GM21619 (cell line): ENCODE measurements at regions not wholly inside any gene's neighbourhood (a gene's known extent, or its start where the extent isn't known, plus 50 kb on each side); places are given as distances from the start of the nearest gene placed in this dataset.
"Not testable (repeated sequence)": the region's sequence is repeated elsewhere in the genome, so short reads cannot be mapped to it uniquely, and the experiment has no call there.

Experiments used
- ATAC-seq: cut with Tn5 transposase; IDR thresholded peaks from one replicate; pipeline ENCODE4 v1.9.1; 2021; ENCODE audit not compliant: unreplicated experiment

- ATAC-seq: no peak
Observed at GRCh38 chr5:122665051-122665450, 109.8 kb upstream of the SNX2 start.

- no peak for ATAC-seq
Observed at GRCh38 chr5:122668552-122668951, 106.3 kb upstream of the SNX2 start.

DNA sequence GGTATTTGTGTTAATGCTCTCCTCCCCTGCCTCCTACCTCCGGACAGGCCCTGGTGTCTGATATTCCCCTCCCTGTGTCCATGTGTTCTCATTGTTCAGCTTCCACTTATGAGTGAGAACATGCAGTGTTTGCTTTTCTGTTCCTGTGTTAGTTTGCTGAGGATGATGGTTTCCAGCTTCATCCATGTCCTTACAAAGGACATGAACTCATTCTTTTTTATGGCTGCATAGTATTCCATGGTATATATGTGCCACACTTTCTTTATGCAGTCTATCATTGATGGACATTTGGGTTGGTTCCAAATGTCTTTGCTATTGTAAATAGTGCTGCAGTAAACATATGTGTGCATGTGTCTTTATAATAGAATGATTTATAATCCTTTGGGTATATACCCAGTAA, 105.2 kb upstream of the SNX2 start:
- ATAC-seq: not testable (repeated sequence)

DNA sequence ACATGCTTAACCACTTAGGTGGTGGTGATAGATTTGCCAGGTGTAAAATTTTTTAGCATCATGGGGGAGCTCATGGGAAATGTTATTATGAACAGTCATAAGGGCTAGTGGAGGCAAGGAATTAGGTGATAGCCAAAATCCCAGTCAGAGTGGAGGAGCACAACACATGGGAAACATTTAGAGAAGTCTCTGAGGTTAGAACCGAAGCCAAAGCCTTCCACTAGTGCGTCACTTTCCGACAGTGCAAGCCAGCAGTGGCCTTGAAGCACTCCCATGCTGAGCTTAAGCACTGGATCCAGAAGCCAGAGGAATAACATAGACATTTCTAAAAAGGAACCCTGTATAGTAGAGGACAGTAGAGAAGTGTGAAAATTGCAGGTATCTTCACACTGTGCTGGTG, 101.5 kb upstream of the SNX2 start:
- no peak for ATAC-seq

DNA sequence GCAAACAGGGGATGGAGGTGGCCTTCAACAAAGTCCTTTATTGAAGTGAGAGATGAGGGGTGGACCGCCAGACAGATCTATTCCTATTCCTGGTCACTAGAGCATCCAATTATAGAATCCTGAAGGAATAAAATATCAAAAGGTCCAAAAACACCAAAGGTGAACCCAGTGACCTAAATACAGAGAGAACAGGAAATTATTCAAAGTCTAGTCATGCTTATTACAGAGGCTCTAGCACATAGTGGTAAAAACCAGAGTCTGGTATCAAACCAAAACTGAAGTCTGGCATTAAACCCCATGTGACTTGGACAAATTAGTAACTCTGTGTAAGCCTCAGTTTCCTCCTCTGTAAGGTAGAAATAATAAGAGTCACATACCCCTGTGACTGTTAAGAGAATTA, 100.5 kb upstream of the SNX2 start:
- no peak for ATAC-seq

- ATAC-seq: no peak
Observed at GRCh38 chr5:122680623-122681350, 94.1 kb upstream of the SNX2 start.

DNA sequence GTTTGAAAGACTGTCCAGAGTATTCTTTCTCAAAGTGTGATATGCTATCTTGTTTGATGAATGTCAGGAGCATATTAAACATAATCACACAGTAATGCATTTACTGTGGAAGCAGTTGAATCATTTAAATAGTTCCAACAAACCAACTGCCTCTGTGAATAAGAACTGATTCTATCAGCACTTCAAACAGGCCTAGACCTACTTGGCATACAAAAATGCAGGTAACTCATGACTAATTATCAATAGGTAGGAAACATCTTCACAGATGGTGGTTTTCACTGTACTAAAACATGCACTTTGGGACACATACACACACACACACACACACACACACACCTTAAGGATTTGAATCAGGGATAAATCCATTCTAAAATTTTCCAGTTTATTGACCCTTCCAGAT, 91.2 kb upstream of the SNX2 start:
- no peak for ATAC-seq

GRCh38 chr5:122690266-122690665, 84.6 kb upstream of the SNX2 start:
- ATAC-seq: no peak

DNA sequence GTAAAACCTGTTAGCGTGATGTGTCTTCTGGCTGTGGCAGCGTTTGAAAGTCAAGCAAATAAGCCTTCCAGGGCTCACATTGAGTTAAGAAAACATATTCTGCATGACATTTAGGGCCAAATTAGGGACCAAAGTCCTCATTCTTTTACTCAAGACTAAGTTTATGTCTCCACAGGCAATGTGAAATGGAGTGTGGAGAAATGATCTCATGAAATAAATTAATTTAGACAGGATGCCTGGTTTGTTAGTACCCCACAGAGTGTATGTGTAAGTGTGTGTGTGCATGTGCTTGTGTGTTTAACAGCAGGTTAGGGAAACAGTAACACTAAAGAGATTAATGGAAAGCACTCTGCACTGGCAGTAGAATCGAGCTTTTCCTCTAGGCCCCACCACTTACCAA, 82.9 kb upstream of the SNX2 start:
- ATAC-seq: no peak

DNA sequence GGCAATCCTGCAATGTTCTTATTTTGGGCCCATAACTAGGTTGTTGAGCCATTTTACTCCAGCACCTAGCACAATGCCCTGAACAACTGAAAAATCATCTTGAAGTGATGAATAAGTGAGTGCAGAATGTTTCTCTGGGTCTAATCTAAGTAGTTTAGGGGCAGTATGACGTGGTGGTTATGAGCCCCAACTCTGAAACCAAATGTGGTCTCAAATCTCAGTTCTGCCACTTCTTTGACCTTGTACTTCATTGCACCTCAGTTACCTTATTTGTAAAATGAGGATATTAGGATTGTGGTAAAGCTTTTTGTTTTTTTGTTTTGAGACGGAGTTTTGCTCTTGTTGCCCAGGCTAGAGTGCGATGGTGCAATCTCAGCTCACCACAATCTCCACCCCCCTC, 80.9 kb upstream of the SNX2 start:
- ATAC-seq: no peak

DNA sequence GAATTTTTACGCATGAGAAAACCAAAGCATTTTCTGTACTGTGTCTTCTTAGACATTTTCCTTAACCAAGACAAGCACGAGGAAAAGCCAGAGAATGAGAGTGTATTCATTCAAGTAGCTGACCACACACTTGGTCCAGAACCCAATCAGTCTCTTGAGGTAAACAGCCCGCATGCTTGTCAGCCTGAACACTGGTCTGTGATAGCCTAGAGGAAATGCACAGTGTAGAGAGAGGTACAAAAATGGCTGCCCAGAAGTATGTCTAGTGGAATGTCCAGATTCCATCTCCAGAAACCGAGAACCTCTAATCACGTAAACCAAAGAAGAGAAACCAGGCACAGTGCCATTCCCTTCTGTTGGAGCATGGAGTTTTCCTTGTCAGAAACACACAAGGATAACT, 80.0 kb upstream of the SNX2 start:
- ATAC-seq: no peak

- ATAC-seq: not testable (repeated sequence)
Observed at GRCh38 chr5:122696735-122697134, 78.1 kb upstream of the SNX2 start.

GRCh38 chr5:122697191-122697590, 77.7 kb upstream of the SNX2 start:
- ATAC-seq: no peak

GRCh38 chr5:122699201-122699600, 75.7 kb upstream of the SNX2 start:
- no peak for ATAC-seq

DNA sequence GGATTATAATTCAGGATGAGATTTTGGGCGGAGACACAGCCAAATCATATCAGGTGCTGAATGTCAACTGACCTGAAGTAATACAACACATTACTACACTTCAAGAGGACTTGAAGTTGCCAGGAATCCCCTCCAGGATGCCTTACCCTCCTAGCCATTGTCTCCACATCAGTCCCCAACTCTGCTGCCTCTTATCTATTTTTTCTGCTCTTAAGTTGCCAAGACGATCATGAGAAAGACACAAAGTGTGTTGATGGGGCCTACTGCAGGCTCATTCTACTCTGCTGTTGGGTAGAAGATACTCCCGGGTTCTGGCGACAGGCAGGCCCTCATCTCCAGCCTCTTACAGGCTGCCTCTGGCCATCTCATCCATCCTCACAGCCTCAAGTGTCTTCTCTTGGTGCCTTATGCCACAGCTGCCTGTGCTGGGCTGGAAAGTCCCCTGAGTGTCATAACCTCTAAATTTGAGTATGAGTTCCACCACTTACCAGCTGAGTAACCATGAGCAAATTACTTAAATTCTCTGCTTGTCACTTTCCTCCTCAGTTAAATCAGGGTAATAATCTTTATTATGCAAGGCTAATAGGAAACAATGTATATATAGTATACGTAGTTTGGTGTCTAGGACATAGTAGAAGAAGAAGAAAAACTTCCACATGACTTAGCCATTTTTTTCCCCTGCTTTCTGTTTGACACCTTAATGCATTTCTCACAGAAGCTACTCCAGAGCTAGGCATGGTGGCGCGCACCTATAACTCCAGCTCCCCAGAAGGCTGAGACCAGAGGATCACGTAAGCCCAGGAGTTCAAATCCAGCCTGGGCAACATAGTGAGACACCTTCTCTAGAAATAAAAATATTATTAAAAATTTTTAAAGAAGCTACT, 73.0 kb upstream of the SNX2 start:
- ATAC-seq: peak; percentile 98

- ATAC-seq: peak; percentile 27
Observed at GRCh38 chr5:122702524-122702875, 72.4 kb upstream of the SNX2 start.

- no peak for ATAC-seq
Observed at GRCh38 chr5:122703203-122703602, 71.7 kb upstream of the SNX2 start.

DNA sequence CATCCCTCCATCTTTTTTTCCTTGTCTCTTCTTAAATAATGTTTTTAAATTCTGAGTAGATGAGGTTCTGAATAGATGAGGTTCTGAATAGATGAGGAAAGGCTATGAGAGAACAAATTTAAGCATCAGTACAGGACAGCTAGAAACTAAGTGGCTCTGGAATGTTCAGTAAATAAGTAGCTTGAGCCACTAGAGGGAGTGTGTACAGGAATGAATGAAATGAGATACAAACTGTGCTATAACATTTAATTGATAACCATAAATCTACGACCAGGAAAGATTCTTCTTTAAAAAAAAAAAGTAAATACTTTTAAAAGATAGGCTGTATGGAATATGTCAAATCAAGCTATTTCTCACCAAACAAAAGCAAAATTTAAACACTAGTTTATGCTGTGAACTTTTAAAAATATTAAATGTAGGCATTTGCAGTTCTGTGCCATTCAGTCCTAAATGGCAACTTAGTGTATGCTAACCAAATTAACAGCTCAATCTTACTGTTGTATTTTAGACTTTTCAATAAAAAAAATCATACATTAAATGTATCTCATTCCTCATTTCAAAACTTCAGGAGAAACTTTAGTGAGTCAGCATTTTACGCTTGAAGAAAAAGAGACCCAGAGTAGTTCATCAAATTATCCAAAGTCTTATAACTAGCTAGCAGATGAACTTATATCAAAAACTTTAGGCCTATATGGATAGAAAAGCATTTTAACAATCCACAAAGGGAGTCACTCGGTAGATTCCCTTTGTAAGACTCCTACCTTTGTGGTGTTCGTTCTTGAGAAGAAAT, 70.4 kb upstream of the SNX2 start:
- no peak for ATAC-seq

DNA sequence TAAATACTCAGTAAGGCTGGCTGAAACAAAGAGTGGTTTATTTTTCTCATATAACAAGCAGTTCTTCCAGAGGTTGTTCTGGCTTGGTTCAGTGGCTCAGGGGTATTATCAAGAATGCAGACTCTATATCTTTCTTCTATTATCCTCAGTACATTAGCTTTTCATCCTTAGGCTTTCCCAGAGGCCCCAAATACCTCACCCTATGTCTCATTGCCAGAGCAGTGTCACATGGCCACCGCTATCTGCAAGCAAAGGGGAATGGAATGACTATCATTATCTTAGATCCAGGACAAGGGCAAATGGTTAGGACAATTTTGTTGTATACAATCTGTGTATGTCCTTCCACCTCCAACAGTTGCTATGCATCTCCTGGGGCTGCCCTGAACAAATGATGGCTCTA, 69.0 kb upstream of the SNX2 start:
- ATAC-seq: no peak

DNA sequence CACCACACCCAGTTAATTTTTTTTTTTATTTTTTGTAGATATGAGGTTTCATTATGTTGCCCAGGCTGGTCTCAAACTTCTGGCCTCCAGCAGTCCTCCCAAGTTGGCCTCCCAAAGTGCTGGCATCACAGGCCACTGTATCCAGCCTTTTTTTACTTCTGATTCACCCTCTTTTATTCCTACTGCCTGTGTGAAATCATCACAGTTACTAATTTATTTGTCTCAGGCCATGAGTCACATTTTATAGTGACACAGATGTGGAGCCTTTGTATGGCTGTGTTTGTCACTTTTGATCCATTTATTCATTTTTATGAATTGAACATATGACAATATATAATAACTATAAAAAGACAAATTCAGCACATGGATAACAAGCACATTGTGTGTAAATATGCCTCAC, 67.1 kb upstream of the SNX2 start:
- ATAC-seq: no peak

GRCh38 chr5:122713041-122713440, 61.8 kb upstream of the SNX2 start:
- ATAC-seq: no peak

DNA sequence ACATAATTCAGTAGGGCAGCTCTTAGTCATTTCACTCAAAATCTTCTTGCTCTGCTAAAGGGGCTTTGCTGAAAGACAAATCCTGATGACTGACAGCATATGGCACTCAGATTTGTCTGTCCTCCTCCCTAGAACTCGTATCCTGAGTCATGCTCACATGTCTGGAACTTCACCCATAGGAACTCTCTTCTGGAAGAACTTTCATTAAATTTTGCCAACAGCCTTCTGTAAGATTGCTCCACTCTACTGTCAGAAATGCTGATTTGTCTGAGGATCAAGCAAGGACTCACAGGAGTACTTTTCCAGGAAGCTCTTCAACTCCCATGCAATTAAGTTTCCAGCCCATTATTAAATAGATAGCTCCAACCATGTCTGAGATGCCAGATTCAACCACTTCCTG, 59.8 kb upstream of the SNX2 start:
- ATAC-seq: no peak
